ENCODE measurements at regions not wholly inside any gene's neighbourhood (a gene's known extent, or its start where the extent isn't known, plus 50 kb on each side); places are given as distances from the start of the nearest gene placed in this dataset.

- H3K36me3 ChIP-seq (ENCODE audit: control insufficient read depth in 2 of 2, insufficient read depth in 1 of 2, low read length in 2 of 2) = no peaks in the 10 kb centered on the region
- ChIA-PET POLR2A (no interaction called here), CTCF (no interaction called here)
- H3K4me1 ChIP-seq (ENCODE audit: control insufficient read depth, insufficient read depth, low read length) = no peaks in the 10 kb centered on the region
- TF ChIP-seq ZNF416 (tag by site-specific recombination; IDR thresholded peaks at IDR 0.05) (no peak), ZNF362 (tag by site-specific recombination; IDR thresholded peaks at IDR 0.05) (no peak), ZNF423 (tag by site-specific recombination; IDR thresholded peaks at IDR 0.05) (no peak), ZSCAN30 (tag by site-specific recombination; IDR thresholded peaks at IDR 0.05) (no peak), ZNF600 (tag by site-specific recombination; IDR thresholded peaks at IDR 0.05) (no peak), ZNF830 (tag by site-specific recombination; IDR thresholded peaks at IDR 0.05; ENCODE audit: low read depth) (no peak), ZNF530 (tag by site-specific recombination; IDR thresholded peaks at IDR 0.05; ENCODE audit: low read depth) (no peak), ZNF510 (tag by site-specific recombination; IDR thresholded peaks at IDR 0.05; ENCODE audit: insufficient replicate concordance) (no peak), ZNF596 (tag by site-specific recombination; IDR thresholded peaks at IDR 0.05) (no peak), ZNF26 (tag by site-specific recombination; IDR thresholded peaks at IDR 0.05) (no peak), ZEB2 (tag by site-specific recombination; IDR thresholded peaks at IDR 0.05) (no peak), ZNF350 (tag by site-specific recombination; IDR thresholded peaks at IDR 0.05) (no peak), ZNF148 (tag by site-specific recombination; IDR thresholded peaks at IDR 0.05; ENCODE audit: borderline replicate concordance) (no peak), ZNF391 (tag by site-specific recombination; IDR thresholded peaks at IDR 0.05; ENCODE audit: borderline replicate concordance, low read depth) (no peak)
- TF ChIP-seq, protein P1, sequence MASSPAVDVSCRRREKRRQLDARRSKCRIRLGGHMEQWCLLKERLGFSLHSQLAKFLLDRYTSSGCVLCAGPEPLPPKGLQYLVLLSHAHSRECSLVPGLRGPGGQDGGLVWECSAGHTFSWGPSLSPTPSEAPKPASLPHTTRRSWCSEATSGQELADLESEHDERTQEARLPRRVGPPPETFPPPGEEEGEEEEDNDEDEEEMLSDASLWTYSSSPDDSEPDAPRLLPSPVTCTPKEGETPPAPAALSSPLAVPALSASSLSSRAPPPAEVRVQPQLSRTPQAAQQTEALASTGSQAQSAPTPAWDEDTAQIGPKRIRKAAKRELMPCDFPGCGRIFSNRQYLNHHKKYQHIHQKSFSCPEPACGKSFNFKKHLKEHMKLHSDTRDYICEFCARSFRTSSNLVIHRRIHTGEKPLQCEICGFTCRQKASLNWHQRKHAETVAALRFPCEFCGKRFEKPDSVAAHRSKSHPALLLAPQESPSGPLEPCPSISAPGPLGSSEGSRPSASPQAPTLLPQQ (tag by site-specific recombination; IDR thresholded peaks at IDR 0.05) = no peak
- no peaks in the 10 kb centered on the region for H3K9me3 ChIP-seq (ENCODE audit: control insufficient read depth, insufficient read depth, low read depth, low read length)
- H3K27ac ChIP-seq (ENCODE audit: extremely low read depth, low read depth, low read length) = no peak overlapping the region
- H3K4me3 ChIP-seq (ENCODE audit: low read depth, low read length) = no peak overlapping the region
Observed at GRCh38 chr13:107994137-107994536, 221.2 kb downstream of the LIG4 start.

DNA sequence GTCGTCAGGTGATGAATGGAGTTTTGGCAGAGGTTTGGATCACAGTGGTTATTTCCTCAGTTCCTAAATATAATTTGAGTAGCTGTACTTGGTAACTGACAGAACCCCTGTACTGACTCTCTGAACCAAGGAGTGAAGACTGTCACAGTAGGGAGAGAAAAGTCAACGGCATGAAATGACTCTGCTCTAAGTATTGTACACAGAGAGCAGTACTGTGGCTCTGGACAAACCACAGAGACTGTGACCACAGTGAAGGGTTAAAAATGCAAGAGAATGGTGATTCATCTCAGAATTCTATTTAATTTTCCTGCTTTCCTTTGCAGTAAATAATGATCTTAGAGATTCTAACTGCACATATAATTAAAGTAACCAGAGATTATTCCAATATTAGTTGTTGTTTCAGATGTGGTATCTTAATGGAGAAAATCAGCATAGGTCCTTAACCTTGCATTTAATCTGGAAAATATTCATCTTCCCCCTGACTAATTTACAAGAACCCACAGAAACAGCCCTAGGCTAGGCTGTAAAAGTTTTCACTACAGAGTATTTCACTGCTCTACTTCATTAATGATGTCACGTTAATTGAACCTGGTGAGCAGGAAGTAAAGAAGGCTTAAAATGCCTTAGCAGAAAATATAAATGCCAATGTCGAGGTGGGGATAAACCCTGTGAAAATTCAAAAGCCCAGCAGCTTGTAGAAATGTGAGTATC lies 221.9 kb downstream of the LIG4 start:
- Histone ChIP-seq H3K36me3 (ENCODE audit: control insufficient read depth in 2 of 2, insufficient read depth in 1 of 2, low read length in 2 of 2) (no peaks in the 10 kb centered on the region), H3K9me3 (ENCODE audit: control insufficient read depth, insufficient read depth, low read depth, low read length) (no peaks in the 10 kb centered on the region), H3K27ac (ENCODE audit: extremely low read depth, low read depth, low read length) (no peak overlapping the region), H3K4me1 (ENCODE audit: control insufficient read depth, insufficient read depth, low read length) (no peaks in the 10 kb centered on the region), H3K4me3 (ENCODE audit: low read depth, low read length) (no peak overlapping the region)
- CTCF ChIA-PET = no interaction called here
- POLR2A ChIA-PET = no interaction called here
- TF ChIP-seq OVOL3 (tag by site-specific recombination; IDR thresholded peaks at IDR 0.05) = no peak
- no peak for TF ChIP-seq ZNF654 (tag by site-specific recombination; IDR thresholded peaks at IDR 0.05; ENCODE audit: low read depth)
- TF ChIP-seq ZNF596 (tag by site-specific recombination; IDR thresholded peaks at IDR 0.05) = no peak
- no peak for TF ChIP-seq ZNF701 (tag by site-specific recombination; IDR thresholded peaks at IDR 0.05)
- TF ChIP-seq ZNF132 (tag by site-specific recombination; IDR thresholded peaks at IDR 0.05; ENCODE audit: borderline replicate concordance) = no peak
- no peak for TF ChIP-seq ZNF184 (tag by site-specific recombination; IDR thresholded peaks at IDR 0.05)
- no peak for TF ChIP-seq RBAK (tag by site-specific recombination; IDR thresholded peaks at IDR 0.05)
- TF ChIP-seq, protein P2, sequence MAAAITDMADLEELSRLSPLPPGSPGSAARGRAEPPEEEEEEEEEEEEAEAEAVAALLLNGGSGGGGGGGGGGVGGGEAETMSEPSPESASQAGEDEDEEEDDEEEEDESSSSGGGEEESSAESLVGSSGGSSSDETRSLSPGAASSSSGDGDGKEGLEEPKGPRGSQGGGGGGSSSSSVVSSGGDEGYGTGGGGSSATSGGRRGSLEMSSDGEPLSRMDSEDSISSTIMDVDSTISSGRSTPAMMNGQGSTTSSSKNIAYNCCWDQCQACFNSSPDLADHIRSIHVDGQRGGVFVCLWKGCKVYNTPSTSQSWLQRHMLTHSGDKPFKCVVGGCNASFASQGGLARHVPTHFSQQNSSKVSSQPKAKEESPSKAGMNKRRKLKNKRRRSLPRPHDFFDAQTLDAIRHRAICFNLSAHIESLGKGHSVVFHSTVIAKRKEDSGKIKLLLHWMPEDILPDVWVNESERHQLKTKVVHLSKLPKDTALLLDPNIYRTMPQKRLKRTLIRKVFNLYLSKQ (tag by site-specific recombination; IDR thresholded peaks at IDR 0.05; ENCODE audit: borderline replicate concordance) = no peak
- no peak for TF ChIP-seq KLF7 (tag by site-specific recombination; IDR thresholded peaks at IDR 0.05; ENCODE audit: borderline replicate concordance)
- TF ChIP-seq ZNF133 (tag by site-specific recombination; IDR thresholded peaks at IDR 0.05) = no peak
- no peak for TF ChIP-seq ZNF354C (tag by site-specific recombination; IDR thresholded peaks at IDR 0.05; ENCODE audit: borderline replicate concordance, low read depth)
- TF ChIP-seq, protein P3, sequence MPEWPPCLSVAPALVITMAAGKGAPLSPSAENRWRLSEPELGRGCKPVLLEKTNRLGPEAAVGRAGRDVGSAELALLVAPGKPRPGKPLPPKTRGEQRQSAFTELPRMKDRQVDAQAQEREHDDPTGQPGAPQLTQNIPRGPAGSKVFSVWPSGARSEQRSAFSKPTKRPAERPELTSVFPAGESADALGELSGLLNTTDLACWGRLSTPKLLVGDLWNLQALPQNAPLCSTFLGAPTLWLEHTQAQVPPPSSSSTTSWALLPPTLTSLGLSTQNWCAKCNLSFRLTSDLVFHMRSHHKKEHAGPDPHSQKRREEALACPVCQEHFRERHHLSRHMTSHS (tag by site-specific recombination; IDR thresholded peaks at IDR 0.05) = no peak
